ENCODE measurements at regions not wholly inside any gene's neighbourhood (a gene's known extent, or its start where the extent isn't known, plus 50 kb on each side); places are given as distances from the start of the nearest gene placed in this dataset.

DNA sequence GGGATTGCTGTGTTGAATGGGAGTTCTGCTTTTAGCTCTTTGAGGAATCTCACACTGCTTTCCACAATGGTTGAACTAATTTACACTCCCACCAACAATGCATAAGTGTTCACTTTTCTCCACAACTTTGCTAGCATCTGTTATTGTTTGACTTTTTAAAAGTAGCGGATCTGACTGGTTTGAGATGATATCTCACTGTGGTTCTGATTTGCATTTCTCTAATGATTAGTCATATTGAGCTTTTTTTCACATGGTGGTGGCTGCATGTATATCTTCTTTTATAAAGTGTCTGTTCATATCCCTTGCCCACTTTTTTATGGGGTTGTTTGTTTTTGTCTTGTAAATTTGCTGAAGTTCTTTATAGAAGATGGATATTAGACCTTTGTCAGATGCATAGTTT is 588.3 kb upstream of the ADGRB3 start (continued):
- TF ChIP-seq NCOA6 (IDR thresholded peaks at IDR 0.05): no peak
- TF ChIP-seq, protein P1, sequence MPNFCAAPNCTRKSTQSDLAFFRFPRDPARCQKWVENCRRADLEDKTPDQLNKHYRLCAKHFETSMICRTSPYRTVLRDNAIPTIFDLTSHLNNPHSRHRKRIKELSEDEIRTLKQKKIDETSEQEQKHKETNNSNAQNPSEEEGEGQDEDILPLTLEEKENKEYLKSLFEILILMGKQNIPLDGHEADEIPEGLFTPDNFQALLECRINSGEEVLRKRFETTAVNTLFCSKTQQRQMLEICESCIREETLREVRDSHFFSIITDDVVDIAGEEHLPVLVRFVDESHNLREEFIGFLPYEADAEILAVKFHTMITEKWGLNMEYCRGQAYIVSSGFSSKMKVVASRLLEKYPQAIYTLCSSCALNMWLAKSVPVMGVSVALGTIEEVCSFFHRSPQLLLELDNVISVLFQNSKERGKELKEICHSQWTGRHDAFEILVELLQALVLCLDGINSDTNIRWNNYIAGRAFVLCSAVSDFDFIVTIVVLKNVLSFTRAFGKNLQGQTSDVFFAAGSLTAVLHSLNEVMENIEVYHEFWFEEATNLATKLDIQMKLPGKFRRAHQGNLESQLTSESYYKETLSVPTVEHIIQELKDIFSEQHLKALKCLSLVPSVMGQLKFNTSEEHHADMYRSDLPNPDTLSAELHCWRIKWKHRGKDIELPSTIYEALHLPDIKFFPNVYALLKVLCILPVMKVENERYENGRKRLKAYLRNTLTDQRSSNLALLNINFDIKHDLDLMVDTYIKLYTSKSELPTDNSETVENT (CRISPR knock-in tag; IDR thresholded peaks at IDR 0.05): no peak
- peak; percentile 38; the same call in 1 of the 2 replicates for TF ChIP-seq FOSL1 (tag; conservative IDR thresholded peaks at IDR 0.05)
- TF ChIP-seq, protein P2, sequence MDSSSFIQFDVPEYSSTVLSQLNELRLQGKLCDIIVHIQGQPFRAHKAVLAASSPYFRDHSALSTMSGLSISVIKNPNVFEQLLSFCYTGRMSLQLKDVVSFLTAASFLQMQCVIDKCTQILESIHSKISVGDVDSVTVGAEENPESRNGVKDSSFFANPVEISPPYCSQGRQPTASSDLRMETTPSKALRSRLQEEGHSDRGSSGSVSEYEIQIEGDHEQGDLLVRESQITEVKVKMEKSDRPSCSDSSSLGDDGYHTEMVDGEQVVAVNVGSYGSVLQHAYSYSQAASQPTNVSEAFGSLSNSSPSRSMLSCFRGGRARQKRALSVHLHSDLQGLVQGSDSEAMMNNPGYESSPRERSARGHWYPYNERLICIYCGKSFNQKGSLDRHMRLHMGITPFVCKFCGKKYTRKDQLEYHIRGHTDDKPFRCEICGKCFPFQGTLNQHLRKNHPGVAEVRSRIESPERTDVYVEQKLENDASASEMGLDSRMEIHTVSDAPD (CRISPR knock-in tag; IDR thresholded peaks at IDR 0.05): no peak
- TF ChIP-seq MTA2 (IDR thresholded peaks at IDR 0.05; ENCODE audit: low read depth): no peak
- no peak for TF ChIP-seq RBFOX2 (IDR thresholded peaks at IDR 0.05; ENCODE audit: low read depth, low read length)
- TF ChIP-seq KHSRP (IDR thresholded peaks at IDR 0.05): no peak
- TF ChIP-seq, protein P3, sequence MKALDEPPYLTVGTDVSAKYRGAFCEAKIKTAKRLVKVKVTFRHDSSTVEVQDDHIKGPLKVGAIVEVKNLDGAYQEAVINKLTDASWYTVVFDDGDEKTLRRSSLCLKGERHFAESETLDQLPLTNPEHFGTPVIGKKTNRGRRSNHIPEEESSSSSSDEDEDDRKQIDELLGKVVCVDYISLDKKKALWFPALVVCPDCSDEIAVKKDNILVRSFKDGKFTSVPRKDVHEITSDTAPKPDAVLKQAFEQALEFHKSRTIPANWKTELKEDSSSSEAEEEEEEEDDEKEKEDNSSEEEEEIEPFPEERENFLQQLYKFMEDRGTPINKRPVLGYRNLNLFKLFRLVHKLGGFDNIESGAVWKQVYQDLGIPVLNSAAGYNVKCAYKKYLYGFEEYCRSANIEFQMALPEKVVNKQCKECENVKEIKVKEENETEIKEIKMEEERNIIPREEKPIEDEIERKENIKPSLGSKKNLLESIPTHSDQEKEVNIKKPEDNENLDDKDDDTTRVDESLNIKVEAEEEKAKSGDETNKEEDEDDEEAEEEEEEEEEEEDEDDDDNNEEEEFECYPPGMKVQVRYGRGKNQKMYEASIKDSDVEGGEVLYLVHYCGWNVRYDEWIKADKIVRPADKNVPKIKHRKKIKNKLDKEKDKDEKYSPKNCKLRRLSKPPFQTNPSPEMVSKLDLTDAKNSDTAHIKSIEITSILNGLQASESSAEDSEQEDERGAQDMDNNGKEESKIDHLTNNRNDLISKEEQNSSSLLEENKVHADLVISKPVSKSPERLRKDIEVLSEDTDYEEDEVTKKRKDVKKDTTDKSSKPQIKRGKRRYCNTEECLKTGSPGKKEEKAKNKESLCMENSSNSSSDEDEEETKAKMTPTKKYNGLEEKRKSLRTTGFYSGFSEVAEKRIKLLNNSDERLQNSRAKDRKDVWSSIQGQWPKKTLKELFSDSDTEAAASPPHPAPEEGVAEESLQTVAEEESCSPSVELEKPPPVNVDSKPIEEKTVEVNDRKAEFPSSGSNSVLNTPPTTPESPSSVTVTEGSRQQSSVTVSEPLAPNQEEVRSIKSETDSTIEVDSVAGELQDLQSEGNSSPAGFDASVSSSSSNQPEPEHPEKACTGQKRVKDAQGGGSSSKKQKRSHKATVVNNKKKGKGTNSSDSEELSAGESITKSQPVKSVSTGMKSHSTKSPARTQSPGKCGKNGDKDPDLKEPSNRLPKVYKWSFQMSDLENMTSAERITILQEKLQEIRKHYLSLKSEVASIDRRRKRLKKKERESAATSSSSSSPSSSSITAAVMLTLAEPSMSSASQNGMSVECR (CRISPR knock-in tag; IDR thresholded peaks at IDR 0.05): no peak
- TF ChIP-seq, protein P4, sequence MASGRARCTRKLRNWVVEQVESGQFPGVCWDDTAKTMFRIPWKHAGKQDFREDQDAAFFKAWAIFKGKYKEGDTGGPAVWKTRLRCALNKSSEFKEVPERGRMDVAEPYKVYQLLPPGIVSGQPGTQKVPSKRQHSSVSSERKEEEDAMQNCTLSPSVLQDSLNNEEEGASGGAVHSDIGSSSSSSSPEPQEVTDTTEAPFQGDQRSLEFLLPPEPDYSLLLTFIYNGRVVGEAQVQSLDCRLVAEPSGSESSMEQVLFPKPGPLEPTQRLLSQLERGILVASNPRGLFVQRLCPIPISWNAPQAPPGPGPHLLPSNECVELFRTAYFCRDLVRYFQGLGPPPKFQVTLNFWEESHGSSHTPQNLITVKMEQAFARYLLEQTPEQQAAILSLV (tag; IDR thresholded peaks at IDR 0.05): no peak
- TF ChIP-seq, protein P5, sequence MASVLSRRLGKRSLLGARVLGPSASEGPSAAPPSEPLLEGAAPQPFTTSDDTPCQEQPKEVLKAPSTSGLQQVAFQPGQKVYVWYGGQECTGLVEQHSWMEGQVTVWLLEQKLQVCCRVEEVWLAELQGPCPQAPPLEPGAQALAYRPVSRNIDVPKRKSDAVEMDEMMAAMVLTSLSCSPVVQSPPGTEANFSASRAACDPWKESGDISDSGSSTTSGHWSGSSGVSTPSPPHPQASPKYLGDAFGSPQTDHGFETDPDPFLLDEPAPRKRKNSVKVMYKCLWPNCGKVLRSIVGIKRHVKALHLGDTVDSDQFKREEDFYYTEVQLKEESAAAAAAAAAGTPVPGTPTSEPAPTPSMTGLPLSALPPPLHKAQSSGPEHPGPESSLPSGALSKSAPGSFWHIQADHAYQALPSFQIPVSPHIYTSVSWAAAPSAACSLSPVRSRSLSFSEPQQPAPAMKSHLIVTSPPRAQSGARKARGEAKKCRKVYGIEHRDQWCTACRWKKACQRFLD (CRISPR knock-in tag; IDR thresholded peaks at IDR 0.05): no peak
- no peak for TF ChIP-seq HLTF (IDR thresholded peaks at IDR 0.05)

Data from K562 (cell line).